HG02981 (cell line): ENCODE measurements at regions not wholly inside any gene's neighbourhood (a gene's known extent, or its start where the extent isn't known, plus 50 kb on each side); places are given as distances from the start of the nearest gene placed in this dataset.
"Not testable (repeated sequence)": the region's sequence is repeated elsewhere in the genome, so short reads cannot be mapped to it uniquely, and the experiment has no call there.

Source experiments
- ATAC-seq: cut with Tn5 transposase; IDR thresholded peaks from one replicate; pipeline ENCODE4 v1.9.1; 2021; ENCODE audit warnings: mild to moderate bottlenecking, moderate library complexity; ENCODE audit not compliant: unreplicated experiment

DNA sequence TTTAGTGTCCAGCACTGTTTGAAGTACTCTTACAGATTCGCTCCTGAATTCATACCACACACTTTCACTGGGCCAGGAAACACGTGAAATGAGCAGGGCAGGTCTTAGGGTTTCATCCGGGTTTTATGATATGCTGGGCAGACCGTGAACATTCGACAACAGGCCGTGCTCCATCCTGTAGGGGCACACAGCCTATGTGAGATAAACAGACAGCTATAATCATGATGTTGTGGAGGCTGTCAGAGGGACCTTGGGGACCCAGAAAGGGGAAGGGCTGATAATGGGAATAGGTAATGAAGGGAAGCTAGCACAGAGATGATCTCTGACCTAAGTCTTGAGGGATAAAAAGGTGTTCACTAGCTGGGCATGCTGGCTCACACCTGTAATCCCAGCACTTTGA lies 110.4 kb downstream of the RIN2 start:
- no peak for ATAC-seq

DNA sequence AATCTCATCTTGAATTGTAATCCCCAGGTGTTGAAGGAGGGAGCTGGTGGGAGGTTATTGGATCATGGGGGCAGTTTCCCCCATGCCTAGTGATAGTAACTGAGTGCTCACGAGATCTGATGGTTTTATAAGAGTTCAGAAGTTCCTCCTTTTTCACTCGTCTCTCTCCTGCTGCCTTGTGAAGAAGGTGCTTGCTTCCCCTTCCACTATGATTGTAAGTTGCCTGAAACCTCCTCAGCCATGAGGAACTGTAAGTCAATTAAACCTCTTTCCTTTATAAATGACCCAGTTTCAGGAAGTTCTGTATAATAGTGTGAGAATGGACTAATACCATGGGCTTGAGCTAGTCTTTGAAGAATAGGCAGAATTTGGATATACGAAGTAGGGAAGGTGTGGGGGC lies 113.9 kb downstream of the RIN2 start:
- no peak for ATAC-seq

DNA sequence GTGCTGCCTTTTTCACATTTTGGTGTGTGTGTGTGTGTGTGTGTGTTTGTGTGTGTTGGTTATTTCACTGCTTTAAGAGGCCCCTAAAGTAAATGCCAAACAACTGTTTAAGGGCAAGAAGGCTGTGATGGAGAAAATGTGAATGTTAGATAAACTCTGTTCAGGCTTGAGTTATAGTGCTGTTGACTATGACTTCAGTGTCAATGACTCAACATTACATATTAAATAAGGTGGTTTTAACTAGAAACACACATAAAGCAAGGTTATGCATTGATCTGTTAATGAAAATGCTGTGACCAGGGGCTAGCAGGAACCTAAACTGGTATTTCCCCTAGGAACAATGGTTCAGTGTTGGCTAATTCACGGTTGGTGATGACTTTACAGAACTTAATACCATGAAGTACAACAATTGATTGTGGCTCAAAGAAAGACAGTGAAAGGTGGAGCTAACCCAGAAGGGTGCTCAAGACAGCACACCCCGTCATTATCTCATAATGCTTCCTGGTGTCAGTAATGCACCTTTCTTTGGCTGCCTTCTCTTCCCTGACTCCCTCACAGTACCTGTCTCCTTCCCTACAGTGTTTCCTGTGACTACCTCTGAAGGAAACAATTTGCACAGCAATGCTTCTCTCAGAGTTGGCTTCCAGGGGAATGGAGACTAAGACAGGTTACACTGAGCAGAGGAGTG lies 116.1 kb downstream of the RIN2 start:
- ATAC-seq = no peak

DNA sequence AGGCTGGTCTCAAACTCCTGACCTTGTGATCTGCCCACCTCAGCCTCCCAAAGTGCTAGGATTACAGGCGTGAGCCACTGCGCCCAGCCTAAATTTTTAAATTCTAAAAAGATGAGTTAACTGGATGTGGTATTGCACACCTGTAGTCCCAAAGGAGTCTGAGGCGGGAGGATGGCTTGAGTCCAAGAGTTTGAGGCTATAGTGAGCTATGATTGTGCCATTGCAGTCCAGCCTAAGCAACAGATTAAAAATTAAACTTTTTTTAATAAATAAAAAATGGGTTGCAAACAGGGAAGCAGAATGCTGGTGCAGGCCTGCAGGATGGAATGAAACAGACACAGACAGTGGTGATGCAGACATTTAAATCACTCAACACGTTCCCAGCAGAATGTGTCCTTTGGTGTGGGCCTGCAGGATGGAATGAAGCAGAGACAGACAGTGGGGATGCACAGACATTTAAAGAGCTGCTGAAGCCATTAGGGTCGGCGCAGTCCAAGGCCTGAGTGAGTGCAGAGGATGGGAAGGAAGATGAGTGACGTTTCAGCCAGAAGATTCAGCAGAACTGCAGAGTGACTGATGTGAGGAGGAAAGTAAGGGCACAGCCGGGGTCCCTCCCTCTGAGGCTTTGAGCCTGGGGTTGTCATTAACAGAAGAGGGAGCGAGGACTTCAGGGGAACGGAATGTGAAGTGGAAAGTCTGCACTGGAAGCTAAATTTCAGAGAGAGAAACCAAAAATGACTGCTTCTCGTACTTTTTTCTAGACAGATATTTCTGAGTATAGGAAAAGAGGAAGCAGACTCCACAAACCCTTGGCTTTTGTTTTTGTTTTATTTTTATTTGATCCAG lies 117.5 kb downstream of the RIN2 start:
- no peak for ATAC-seq

DNA sequence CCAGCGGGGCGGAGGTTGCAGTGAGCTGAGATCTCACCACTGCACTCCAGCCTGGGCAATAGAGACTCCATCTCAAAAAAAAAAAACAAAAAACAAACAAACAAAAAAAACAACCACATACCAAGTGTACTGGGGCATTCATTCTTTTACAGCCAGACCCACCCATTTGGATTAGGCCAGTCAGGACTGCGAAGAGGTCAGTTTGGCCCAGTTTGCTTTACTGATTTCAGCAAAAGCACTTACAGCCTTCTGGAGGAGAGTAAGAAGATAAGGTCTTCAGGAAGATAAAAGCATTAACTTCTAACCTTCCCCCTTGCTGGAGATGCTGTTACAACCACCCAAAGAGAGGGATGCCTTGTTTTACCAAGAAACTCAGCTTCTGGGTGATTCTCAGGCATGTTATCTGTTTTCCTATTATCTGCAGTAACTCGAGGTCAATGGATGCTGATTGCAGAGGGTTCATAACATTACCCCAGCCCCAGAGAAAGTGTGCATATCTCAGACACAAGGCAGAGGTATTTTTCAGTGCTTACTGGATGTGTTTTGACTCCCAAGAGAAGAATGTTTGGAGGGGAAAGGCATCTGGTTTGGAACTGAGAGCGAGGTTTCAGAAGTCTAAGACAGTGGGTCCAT lies 118.9 kb downstream of the RIN2 start:
- no peak for ATAC-seq

DNA sequence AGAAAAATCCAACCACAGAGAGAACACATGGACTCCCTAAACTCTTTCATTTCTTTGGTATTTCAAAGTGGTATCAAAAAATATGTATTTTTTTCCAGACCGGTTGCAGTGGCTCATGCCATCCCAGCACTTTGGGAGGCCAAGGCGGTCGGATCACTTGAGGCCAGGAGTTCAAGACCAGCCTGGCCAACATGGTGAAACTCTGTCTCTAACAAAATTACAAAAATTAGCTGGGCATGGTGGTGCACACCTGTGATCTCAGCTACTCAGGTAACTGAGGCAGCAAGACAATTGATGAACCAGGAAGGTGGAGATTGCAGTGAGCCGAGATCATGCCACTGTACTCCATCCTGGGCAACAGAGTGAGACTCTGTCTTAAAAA lies 121.8 kb downstream of the RIN2 start:
- ATAC-seq = not testable (repeated sequence)

DNA sequence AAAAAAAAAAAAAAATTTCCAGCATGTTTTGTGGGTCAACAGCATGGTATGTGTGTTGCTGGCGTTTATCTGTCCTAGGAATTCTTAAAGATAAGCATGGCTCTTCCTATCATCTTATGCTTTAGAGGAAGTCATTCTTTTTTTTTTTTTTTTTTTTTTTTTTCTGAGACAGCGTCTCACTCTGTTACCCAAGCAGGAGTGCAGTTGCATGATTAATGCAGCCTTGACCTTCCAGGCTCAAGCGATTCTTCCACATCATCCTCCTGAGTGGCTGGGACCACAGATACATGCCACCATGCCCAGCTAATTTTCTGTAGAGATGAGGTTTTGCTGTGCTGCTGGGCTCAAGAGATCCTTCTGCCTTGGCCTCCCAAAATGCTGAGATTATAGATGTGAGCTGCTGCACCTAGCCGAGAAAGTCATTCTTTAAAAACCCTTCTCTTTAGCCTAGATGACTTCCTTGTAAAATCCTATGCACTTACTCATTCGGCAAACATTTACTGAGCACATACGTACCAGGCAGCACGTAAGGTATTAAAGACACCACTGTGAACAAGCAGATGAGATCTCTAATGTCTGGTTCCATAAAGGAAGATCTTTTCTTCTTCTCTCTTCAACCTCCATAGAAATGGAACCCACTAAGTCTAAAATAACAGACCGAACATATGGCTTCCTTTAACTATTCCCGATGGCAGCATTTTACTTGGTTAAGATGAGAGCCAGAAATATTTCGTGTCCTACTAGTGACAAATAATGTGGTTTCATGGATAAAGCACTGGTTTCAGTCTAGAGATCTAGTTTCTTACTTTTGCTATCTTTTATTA lies 122.4 kb downstream of the RIN2 start:
- ATAC-seq = no peak

DNA sequence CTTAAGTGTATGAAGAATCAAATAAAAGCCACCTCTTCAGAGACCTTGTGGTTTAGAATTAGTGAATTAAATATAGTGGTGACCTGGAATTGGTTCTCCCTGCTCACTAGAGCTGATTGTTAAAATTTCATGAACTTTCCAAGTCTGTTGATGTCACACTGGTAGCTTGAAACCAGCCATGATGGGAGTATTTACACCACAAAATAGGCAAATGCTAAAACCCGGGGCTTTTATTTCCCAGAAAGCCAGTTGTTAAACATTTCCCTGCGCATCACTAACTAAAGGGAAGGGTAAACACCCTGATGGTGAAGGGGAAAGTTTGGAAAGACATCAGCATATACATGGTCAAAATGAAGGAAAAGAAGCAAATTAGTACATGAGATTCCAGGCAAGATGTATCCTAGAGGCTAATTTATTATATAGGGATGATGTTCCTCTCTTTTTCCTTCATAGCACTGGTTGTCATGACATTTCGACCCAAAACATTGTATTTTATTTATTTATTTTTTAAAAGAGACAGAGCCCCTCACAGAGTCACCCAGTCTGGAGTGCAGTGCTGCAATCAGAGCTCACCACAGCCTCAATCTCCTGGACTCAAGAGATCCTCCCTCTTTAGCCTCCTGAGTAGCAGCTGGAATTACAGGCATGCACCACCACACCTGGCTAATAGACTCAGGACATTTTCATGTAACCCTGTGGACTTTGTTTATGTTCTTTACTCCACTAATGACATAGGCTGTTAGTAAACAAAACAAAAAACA lies 123.2 kb downstream of the RIN2 start:
- no peak for ATAC-seq

DNA sequence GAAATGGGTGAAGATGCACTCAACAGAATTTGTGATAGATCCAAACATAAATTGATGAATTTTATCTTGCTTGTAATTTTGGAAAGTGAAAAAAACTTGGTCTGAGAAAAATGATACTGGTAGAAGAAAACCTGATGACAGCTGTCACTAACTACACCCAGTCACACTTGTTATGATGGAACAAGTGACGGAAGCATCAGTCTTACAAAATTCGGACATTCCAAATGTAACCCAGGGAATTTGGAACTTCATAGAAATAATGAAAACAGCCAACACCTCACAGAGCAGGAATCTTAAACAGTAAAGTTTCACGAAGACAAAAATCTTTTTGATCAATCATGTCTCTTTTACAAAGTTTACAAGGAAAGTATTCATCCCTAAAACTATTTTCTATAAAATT lies 123.9 kb downstream of the RIN2 start:
- no peak for ATAC-seq

DNA sequence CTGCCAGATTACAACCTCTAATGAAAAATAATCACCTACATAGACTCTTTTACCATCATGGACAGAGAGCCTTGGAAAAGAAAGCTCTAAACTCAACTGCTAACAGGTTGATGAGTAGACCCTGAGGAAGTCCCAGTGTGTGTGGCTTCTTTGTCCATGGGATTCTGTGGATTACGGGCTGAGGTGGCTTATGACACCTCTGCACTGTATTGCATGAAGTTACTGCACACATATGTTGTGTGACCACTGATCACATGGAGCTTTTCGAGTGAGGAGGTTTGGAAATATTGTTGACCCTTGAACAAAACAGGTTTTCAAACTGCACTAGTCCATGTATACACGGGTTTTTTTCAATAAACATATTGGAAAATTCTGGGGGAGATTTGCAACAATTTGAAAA lies 124.4 kb downstream of the RIN2 start:
- no peak for ATAC-seq

DNA sequence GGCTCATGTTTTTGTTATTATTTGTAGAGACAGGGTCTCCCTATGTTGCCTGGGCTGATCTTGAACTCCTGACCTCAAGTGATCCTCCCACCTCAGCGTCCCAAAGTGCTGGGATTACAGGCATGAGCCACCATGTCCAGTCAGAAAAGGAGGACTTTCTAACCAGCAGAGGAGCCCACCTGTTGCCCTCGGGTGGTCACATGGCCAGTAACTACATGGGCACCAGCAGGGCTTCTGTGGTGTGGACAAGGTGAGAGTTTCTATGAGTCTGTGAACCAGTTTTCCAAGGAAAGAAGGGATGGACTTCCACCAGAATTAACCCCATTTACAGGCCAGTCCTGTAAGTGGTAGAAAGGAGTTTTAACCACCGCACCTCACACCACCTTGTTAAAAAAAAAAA lies 125.4 kb downstream of the RIN2 start:
- ATAC-seq = no peak

DNA sequence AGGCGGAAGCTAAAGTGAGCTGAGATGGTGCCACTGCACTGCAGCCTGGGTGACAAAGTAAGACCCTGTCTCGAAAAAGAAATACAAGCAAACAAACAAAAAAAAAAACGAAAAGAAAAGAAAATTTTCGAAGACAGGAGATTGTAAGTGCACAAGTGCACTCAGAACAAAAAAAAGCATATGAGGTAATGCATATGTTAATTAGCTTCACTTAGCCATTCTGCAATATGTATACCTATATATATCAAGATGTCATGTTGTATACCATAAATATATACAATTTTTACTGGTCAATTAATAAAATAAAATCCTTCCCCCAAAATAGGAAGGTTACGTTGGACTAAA lies 127.5 kb downstream of the RIN2 start:
- ATAC-seq = no peak

DNA sequence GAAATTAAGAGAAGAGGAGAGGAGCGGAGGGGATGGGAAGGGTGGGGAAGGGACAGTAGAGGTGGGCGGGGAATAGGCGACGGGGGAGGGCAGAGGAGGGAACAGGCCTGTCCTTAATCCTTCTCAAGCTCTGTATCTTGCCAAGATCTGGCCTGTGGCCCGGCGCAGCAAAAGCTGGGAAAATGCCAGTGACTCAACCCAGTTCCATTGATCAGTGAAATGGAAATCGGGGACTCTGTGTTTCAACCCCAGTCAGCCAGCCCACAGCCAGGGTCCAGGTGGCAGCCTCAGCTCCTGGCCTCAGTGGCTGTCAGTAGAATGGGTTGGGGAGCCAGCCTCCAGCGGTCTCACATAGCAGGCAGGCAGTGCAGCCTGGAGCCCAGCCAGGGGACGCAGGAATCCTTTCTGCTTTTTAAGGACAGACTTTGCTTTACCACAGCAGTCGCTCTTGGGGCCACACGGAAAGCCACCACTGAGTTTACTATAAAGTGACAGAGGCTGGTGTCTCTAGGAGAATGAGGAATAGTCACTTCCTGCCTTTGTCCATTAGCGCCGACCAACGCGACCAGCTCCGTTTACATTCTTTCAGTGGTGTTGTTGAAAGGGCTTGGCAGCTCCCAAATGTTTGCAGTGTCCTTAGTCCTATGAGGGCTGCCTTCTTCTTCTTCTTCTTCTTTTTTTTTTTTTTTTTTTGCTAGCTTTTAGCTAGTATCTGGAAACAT lies 128.0 kb downstream of the RIN2 start:
- ATAC-seq = no peak

DNA sequence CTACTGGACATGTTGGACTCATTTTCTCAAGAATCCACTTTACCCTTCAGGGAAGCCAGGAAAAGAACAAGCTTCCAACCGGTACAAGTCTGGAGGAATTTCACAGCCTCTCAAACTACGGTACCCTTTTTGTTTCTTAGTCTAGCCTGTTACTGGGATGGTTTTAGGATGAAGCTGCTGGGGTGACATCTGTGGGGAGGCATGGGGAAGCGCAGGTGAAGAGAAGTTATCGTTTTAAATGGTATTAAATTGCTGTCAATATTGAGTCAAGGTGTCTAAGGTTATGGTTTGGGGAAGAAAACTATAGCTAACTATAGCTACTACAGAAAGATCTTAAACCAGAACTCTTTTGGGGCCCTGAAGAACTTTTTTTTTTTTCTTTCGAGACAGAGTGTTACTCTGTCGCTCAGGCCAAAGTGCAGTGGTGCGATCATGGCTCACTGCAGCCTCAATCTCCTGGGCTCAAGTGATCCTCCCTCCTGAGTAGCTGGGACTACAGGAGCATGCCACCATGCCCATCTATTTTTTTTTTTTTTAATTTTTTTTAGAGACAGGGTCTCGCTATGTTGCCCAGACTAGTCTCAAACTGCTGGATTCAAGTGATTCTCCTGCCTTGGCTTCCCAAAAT lies 128.7 kb downstream of the RIN2 start:
- ATAC-seq = no peak

DNA sequence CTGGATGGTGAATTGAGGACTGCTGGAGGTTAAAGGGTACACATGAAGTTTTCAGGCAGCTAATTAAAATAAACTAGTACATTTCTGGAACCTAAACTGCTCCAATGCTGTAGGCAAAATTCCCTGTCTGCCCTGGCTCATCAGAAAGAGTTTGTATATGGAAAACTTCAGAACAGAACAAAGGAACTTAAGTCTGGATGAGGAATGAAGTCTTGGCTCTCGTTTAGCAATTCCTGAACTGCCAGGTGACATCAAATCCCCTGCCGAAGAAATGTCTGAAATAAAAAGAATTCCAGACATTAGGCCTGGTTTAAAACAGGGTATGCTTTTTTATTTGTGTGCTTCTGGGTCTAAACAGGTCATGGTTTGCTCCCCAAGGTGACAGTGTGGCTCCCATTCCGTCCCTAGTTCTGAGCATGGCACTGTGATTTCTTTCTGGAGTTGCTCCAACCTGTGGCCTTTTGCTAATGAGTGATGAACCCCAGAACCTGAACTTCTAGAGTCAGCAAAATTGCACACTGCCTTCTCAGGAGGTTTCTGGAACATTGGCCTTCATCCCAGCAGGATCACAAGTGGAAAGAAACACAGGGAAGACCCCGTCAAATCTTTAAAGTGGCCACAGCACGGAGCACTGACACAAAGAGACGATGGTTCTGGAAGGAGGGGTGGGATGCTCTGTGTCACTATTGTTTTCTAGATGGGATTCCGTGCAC lies 129.4 kb upstream of the NAA20 start:
- no peak for ATAC-seq

DNA sequence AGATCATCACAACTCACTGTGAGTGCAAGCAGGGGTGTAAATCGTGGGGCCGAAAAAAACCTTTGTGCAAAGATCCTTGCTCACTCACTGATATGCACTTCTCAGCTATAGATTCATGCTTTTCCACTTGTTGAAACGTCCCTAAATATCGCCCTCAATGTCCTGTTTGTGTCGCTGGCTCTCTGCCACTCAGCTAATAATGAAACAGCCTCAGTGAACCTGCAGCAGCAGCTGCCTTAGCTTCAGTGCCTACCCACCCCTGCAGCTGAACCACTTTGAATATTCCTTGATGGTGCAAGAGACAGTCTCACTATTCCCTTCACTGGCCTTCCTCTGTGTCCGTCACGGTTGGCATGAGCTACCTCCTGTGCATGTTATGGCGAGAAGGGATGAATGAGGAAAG lies 128.9 kb upstream of the NAA20 start:
- no peak for ATAC-seq

DNA sequence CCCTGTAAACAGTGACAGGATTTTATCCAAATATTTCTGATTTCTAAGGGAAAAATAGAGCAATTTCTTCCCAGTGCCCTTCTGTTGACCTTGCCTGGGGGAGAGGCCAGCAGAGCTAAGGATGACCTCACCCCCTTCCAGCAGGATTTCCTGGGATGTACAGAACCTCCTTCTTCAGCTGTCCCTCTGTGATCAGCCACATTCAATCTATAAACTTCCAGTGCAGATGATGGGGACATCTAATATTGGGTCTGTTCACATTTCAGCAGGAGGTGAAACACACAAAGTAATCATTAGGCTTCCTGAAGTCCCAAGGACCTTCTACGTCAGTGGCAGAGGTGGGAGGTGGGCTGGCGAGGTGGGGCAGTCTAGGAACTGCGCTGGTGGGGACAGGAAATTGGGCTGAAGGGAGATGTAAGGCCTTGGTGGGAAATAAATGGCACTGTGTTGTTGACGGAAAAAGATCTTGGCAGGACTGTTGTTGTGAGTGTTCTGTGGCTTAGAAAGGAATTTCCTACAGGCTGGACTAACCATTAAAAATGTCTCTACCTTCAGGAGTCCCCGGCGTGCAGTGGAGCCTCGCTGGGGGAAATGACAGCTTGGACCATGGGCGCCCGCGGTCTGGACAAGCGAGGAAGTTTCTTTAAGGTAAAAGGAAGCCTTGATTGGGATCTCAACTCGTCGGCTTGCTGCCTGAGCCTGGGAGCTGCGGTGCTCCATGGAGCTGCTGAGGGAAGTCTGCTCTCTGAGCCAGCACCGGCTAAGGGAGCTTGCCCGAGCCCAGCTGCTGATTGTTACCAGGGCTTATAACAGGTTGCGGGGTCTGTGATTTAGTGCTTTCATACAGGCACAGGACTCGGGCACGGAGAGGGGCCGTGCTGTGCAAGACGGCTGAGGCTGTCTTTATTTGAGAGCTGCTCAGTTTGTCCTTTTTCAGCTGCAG lies 127.9 kb upstream of the NAA20 start:
- no peak for ATAC-seq
